Stimulated activated CD4-positive, alpha-beta T cell treated with anti-CD3 and anti-CD28 coated beads, Interleukin-12 subunit alpha, Interleukin-12 subunit beta, amount 100 ng/mL, for 48 hours (primary cell): ENCODE measurements at regions not wholly inside any gene's neighbourhood (a gene's known extent, or its start where the extent isn't known, plus 50 kb on each side); places are given as distances from the start of the nearest gene placed in this dataset.

Experiments used
- DNase-seq, 3 donors: peaks; one replicate each; pipeline ENCODE4 v3.0.0-alpha.2; 2020; ENCODE audit warnings: low read depth in 2 of 3, low spot score in 1 of 3

DNA sequence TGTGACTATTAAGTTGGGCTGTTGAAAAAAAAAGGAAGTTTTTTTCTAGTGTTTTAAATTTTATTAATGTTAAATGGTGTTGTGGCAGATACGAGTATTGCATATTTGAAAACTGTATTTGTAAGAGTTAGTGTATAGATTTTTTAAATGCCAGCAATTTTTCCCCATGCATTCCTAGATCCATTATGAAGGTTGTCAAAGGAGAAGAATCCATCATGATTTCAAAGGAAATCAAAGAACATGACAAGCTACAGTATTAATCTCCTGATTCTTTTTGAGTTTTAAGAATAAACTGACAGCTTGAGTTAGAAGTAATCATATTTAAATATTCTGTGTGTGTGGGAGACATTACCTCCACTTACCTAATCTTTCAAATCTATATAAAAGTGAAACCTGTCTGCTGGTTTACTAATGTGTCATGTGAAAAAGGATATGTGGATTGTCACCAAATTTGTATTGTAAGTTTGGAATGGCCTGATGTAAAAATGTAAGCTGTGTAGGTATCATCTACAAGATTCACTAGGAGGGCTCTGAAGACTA, 111.0 kb upstream of the HS3ST5 start:
- no peak for DNase-seq

DNA sequence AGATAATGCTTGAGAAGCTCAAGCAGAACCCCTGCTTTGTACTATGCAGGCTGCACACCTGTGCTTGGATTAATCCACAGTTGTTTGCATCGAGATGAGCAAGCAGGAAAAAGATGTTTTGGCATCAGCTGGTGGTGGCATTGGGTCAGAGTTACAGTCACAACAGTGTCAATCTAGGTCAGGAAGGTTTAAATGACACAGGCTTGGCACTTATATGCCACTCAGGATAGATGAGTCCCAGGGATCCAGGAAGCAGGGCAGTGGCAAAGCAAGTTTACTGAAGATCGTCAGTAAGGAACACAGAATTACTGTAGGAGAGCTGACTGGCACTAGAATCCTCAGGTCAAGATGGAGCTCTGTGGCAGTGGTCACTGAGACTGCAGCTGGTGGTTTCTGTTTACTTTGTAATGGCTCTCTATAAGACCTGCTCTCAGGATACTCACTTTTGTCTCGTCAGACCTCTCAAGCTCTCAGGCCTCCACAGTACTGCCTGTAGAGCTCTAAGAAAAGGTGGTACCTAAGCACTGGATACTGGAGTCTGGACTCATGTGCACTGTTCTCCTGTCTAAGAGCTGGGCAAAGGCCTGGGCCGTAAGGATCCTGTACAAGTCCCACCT, 110.1 kb upstream of the HS3ST5 start:
- DNase-seq: no peak

- no peak for DNase-seq
Observed at GRCh38 chr6:114450631-114451030, 107.8 kb upstream of the HS3ST5 start.

DNA sequence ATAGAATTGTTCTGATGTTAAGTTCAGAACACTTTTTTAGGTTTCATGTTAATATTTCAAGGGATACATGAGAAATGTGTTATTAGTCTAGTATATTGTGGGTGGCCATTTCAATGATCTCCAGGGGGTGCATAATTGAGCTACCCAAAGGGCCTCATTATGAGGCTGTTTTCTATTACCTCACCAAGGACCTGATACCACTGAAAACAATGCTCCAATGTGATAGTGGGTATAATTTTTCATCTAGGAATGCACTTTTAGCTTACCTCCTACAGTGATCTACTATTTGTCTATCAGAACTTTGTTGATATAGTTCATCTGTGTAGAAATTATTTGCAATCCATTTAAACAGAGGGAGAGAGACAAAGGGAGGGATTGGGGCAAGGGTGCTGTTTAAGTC, 106.8 kb upstream of the HS3ST5 start:
- DNase-seq: no peak

- no peak for DNase-seq
Observed at GRCh38 chr6:114446342-114446741, 103.5 kb upstream of the HS3ST5 start.

- no peak for DNase-seq
Observed at GRCh38 chr6:114445846-114446245, 103.0 kb upstream of the HS3ST5 start.

DNA sequence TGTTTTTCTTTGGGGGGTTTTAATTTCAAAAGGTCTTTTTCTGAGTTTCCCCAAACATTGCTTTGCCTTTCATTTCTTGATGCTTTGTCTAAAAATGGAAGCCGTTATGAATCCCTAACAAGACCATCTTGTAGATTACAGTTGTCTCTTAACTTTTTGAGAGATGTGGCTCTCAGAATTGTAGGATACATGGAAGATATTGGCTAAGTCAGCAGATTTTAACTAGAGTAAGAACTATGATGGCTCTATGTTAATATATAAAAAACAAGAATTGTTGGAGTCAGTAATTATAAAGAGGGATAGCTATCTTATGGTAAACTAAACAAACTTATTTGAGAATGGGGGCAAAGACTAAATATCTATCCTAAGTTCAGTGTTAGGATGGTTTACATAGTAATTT, 96.6 kb upstream of the HS3ST5 start:
- DNase-seq: no peak

GRCh38 chr6:114437235-114437634, 94.4 kb upstream of the HS3ST5 start:
- DNase-seq: no peak

GRCh38 chr6:114436691-114437090, 93.9 kb upstream of the HS3ST5 start:
- no peak for DNase-seq

DNA sequence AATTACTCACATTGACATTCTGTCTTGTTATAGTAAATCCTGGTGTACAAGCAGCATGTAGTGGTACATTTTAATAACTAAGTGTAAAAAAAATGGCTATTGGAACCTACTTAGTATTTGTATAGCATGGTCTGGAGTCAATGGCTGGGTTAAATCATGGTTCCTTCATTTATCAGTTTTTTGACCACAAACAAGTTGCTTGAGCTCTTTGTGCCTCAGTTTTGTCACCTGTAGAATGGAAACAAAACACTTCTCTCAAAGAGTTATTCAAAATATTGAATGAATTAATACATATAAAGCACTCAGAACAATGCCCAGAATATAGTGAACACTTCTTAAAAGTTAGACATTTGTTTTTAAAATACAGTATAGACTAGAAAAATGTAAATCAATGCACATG, 93.2 kb upstream of the HS3ST5 start:
- no peak for DNase-seq

- no peak for DNase-seq
Observed at GRCh38 chr6:114432400-114432799, 89.6 kb upstream of the HS3ST5 start.

DNA sequence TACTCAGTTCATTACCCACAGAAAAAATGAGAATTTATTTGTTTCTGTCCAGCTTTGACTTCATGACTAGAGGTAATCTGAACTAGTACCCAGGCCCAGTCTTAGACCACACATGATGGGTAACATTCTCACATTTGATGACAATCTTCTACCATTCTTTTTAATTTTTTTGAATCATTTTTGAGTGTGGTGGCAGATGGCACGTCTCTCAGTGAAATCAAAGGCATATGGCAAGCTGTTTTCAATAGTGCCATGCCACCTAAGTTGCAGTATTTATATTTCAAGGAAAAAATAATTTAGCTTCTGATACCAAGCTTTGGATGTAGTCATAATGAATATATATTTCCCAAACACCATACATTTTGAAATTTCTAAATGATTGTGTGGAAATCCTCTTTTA, 88.8 kb upstream of the HS3ST5 start:
- DNase-seq: no peak

DNA sequence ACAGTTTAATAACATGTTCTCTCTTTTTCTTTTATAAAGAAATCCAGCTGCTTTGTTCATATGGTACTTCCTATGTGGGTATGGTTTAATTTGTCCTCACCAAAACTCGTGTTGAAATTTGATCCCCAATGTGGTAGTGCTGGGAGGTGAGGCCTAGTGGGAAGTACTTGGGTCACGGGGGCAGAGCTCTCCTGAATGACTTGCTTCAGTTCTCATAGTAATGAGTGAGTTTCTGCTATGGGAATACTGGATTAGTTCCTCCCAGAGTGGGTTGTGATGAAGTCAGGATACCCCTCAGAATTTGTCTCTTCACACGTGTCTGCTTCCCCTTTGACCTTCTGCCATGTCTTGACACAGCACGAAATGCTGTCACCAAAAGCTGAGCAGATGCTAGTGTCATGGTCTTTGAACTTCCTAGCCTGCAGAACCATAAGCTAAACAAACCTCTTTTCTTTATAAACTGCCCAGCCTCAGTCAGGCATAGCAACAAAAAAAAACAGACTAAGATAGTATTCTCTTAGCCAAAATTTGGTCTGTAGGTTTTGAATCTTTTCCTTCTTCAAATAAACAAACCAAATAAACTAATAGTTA, 87.8 kb upstream of the HS3ST5 start:
- no peak for DNase-seq

DNA sequence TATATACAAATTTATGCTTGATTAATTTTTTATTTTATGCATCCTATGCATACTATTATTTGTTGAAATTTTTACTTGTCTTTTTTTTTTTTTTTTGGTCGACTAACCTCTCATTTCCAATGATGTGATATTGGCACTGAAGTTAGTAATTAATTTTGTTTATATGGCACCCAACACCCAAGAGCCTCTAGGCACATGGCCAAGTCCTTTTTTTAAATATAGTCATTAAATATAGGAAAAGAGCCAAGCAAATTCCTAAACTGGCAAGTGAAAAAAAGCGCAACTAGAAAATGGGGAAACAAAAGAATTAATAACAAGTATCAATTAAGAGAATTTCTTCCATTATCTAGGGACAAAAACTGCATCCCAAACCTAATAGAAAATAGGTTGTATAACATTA, 85.5 kb upstream of the HS3ST5 start:
- no peak for DNase-seq

DNA sequence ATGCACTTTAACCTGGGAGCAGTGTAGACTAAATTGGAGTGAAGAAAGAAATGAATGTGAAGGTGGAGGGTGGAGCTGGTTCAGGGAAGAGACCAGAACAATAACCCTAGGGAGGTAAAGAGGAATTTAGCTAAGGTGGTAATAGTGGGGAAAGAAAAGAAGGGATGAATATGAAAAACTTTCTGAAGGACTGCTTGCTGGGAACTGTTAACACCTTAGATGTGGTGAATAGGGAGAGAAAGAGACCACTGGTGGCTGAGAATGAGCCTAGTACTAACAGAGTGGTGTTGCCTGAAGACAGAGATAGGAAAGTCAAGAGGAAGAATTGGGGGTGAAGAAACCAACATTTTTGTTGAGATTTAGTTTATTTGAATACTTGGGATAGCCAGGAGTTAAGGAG, 78.4 kb upstream of the HS3ST5 start:
- DNase-seq: no peak

DNA sequence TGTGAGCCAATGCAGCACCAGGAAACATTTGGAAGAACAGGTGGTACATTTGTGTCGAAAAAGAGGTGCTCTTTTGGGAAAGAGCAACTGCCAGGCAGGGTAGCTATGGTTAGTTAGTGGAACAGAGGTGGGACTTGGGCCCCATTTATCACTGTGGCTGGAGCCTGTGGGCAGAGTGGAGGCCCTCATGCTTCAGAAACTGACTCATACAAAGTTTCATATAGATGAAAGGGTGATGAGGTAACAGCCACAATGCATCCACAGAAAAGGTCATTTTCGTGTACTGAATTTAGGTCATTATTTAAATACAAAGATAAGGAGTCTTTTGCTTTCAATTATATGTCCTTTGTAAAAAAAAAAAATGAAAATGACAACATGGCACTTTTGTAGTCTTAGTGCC, 76.4 kb upstream of the HS3ST5 start:
- DNase-seq: no peak

DNA sequence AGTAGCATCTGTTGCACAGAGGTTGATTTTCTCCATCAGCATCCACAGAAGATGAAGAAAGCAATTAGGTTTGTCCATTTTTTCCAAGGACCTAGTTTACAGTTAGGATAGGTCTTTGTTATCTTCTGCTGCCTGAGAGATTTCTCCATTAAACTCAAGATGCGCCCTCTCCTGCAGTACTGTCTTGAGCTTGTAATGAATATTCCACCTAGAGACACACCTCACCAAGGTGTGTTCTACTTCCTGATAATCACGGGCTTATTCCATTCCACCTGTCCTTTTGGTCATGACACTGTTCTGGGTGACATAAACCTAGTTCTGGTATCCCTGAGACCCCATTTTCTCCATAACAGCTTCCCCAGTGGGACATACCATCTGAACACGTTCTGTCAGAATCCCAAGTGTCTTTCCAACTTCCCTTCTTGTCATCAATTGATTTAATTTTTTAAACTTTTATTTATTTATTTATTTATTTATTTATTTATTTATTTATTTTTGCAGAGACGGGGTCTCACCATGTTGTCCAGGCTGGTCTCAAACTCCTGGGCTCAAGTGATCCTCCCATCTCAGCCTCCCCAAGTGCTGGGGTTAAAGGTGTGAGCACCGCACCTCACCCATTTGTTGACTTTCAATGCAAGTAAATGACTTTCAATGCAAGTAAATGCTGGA, 75.6 kb upstream of the HS3ST5 start:
- no peak for DNase-seq

DNA sequence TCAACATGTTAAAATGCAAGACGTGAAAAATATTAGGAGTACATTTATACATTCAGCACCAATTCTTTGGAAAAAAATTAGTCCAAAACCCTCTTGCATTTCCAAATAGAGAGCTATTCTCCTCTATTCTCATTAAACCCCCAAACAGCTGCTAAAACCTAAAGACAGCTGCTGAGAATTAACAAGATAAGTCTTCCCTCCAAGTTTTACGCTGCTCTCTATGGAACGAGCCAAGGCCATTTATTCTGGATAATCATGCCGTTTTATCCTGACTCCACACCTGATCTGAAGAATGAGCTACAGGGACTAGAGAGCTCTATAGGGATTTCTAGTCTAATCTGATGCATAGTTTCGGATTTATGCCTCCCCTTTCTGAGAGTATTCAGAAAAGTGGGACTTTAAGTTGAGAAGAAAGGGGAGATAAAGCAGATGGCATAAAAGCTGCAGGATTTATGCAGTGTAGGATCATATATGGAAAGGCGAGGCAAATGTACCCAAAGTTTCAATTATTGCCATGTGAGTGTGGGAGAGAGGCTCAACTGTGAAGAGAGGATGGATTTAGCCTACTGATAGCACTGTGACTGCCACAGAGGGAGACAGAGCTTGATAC, 64.7 kb upstream of the HS3ST5 start:
- DNase-seq: no peak

DNA sequence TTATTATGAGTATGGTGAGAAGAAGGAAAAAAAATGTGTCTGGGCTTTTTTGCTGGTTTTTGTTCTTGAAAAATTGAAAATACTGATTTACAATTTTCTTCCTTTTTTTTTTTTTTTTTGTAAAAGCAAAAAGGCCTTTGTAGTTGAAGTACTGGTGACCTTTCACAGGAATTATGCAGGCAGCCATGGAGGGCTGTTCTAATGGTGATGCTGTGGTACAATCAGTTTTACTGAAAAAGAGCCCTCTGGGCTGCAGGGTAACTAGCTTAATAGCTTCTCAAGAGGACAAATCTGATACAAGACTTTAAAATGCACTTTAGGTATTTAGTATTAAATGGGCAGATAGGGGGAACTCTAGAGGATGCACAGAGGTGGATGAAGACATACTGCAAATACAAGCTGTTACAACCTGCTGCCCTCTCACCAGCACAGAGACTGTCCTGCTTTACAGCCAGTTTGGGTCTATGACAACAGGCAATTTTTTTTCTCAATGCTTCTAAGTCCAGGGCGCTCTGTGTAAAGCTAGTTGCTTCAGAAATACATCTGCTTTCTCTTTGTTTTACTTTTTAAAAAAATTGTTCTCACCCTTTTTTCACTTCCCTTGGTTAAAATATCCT, 61.6 kb upstream of the HS3ST5 start:
- no peak for DNase-seq

- no peak for DNase-seq
Observed at GRCh38 chr6:114403858-114404257, 61.0 kb upstream of the HS3ST5 start.

- DNase-seq: no peak
Observed at GRCh38 chr6:114398481-114398880, 55.7 kb upstream of the HS3ST5 start.
